DMS153 treated with DMSO at 0.1 percent for 48 hours (cell line): ENCODE measurements at regions not wholly inside any gene's neighbourhood (a gene's known extent, or its start where the extent isn't known, plus 50 kb on each side); places are given as distances from the start of the nearest gene placed in this dataset.

ENCODE experiments used
- DNase-seq: peaks from one replicate; lab custom pipeline; 2025; ENCODE audit not compliant: unreplicated experiment; lab: John Stamatoyannopoulos, UW

DNA sequence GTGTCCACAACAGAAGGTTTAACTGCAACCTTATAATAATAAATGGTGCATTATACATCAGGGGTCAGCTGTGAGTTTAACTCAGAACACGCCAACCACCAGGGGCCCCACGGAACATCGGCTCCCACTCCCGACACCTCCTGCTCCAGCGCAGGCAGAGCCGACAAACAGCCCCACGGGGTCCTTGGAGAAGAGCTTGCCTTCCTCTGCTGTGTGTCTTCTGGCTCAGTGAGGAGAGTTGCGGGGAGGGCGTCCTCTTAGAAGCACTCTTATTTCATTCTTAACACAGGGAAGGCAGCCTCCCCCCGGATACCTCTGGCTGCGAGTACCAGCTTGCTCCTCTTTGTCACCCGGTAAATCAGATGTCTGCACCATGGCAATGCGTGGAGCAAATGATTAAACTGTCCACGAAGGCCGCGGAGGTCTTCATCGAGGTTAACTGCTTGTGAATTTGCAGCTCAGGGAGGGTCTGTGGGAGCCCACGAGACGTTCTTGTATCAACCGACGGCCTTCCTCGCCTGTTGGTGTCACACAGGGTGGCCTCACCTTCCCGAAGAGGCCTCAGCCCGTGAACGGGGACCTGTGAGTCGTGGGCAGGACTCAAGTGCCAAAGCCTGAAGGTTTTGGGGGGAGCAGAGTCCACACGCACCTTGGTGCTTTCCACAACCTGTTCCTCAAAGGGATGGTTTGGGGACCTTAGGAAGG lies 464.0 kb downstream of the BRD1 start:
- DNase-seq = no peak

DNA sequence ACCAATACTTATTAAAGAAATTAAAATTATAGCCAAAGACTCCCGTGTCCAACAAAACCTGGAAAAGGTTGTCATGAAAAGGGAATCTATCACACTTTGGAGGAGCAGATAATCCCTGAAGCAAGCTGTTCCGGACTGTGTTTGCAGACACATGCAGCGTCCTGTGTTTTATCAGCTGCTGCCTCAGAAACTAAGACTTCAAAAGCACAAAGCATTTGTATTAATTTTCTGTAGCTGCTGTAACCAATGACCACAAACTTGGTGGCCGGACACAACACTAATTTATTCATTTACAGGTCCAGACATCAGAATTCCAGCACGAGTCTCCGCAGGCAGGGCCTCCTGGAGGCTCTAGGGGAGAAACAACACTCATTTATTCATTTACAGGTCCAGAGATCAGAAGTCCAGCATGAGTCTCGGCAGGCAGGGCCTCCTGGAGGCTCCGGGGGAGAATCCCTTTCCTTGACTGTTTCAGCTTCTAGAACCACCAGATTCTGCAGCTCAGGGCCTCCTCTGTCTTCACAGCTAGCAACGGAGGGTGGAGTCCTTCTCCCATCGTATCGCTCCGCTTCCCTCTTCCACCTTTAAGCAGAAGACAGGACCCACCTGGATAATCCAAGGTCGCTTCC lies 465.3 kb downstream of the BRD1 start:
- DNase-seq = no peak

DNA sequence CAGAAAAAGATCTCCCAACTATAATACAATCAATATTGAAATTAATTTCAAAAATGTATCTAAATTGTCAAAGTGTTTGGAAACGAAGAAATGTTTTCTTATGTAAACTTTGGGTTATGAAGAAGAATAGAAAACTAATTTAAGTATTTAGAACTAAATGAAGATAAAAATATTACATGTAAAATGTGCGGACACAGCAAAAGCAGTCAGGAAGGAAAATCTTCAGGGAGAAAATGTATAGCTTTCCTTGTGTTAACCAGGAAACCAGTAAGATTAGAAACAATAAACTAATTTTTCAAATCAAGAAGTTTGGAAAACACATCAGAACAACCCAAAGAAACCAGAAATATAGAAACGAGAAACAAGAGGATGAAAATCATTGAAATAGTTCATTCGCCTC lies 466.5 kb downstream of the BRD1 start:
- DNase-seq = no peak

DNA sequence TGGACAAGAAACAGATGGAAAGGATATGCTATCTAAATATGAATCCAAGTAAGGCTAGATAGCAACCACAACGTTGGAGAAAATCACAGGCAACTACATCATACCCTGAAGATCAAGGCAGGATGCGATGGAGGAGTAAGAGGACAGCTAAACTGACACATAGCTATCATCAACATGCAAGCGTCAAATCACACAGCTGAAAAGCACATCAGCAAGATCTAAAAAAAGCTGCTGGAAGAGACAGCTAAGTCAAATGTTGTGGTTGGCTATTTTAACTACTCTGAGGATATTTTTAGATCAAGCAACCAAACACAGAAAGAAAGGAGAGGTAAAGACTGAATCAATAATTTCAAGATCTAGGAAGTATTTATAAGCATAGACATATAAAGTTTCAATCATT lies 466.9 kb downstream of the BRD1 start:
- no peak for DNase-seq

DNA sequence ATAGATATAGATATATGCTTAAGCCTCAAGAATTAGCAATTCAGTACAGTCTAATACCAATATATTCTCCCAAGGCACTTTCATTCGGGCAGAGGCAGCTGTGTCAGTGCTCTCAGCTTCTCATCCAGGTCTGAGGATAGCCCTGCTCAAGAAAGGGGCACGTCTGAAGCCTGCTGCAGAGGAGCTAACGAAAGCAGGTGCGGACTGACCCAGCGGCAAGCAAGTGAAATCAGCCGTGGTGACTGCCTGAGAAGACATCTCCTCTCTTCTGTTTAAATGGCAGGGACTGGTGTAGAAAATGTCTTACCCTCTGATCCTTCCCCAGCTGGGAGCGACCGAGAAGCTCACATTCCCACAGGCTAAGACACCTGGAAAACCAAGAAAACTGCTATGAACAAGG lies 468.6 kb downstream of the BRD1 start:
- no peak for DNase-seq

DNA sequence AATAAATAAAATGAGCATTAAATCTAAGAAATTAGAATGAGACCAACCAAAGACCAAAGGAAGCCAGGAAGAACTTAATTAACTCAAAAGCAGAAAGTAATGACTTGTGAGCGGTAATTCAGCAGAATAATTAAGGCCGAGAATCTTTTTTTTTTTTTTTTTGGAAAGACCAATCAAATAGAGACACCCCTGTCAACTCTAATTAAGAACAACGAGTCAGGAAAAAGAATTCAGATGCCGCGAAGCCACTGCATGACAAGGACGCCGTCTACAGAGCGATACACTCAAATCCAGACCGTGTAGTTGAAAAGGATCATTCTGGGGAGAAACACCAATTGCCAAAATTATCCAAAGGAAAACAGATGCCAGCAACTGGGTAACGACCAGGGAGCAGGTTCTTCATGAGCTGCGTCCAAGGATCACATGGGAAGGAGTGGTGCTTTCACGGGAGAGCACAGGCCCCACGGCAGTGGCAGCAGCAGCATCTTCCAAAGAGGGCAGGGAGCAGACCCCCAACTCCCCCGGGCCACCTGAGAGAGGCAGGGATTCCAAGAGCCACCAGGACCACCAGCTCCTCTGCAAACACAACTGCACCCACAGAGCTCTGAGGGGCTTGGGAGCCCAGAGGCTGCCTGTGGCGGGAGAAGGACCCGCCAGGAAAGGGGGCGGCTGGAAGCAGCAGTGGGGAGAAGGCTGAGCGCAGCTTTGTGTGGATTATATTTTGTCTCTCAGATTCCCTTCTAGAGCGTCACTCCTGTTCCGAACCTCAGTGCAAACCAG lies 469.8 kb downstream of the BRD1 start:
- DNase-seq = no peak

DNA sequence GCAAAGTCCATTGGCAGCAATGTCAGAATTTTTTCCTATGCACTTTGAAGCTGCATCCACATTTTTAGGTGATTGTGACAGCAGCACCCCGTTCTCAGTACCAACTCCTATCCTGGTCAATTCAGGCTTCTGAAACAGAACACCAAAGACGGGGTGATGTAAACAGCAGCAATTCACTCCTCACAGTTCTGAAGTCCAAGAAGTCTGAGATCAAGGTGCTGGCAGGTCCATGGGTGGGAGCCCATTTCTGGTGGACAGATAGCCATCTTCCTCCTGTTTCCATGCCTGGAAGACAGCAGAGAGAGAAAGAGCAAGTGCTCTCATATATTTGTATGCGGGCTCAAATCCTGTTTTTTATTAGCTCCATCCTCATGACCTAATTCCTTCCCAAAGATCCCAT lies 471.2 kb downstream of the BRD1 start:
- no peak for DNase-seq

DNA sequence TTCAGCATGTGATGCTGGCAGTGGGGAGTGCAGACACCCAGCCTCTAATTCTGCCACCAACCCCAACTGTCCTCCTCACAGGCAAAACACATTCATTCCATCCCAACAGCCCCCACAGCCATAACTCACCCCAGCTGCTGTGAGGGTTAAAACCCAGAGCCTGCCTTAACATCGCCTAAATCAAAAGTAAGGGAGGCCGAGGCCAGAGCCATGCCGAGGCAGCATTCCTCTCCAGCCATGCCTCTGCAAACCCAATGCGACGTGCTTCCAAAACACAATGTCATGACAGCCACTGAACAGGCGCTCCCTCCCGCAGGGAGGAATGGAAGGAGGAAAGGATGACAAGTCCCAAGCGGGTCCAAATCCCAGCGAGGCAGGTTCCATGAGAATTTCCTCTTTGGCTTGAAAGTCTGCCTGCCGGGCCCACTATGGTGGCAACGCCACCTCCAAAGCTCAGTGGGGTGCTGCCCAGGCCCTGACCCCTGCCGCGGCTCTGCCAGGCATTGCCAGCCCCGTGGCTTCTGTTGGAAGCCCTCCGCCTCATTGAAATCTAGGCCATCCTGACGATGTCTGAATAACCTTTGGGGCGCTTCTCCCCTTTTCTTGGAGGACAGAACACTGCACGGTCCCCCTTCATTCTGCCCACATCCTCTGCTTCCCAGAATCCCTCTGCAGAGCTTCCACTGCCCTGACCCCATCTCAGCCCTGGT lies 472.3 kb downstream of the BRD1 start:
- no peak for DNase-seq

DNA sequence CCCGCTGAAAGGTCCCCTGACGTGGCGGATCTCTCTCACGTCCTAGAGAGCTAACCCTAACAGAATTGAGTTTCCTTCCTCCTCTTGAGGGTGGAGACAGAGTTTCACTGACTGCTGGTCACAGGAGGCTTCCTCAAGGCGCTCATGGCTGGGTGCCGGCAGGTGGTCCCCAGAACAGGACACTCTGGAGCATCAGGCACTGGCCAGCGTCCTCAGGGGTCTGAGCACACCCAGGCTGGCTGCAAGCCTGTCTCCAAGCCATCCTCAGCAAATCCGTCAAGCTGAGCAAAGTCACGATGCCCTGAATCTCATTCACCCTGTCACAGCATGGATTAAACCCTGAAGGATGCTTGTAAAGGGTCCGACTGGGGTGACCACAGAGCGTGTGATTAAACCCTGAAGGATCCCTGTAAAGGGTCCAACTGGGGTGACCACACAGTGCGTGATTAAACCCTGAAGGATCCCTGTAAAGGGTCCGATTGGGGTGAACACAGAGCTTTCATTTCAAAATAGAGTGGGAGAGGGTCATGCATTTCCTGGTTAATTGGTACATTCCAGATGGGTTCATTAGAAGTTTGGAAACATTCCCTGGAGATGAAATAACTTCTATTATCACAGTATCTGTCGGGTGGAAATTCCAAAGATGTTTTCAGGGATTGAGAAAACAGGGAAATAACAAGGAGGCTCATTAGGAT lies 473.0 kb downstream of the BRD1 start:
- DNase-seq = no peak

DNA sequence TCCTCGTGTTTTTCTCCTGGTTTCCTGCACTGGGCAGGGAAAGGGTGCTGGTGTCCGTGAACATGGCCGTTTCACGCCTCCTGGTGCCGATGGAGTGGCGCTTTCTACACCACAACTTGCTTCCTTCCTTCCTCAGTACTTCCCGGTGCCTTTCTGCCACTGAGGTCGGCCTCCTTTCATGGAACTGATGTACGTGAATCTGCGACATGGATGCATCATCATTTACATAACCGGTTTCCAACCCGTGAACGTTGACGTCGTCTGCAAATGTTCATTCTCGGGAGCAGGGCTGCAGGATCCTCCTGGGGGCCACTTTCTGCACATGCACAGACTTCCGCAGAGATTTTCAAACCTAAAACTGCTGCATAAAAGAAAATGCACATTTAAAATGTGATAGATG lies 474.4 kb downstream of the BRD1 start:
- no peak for DNase-seq

DNA sequence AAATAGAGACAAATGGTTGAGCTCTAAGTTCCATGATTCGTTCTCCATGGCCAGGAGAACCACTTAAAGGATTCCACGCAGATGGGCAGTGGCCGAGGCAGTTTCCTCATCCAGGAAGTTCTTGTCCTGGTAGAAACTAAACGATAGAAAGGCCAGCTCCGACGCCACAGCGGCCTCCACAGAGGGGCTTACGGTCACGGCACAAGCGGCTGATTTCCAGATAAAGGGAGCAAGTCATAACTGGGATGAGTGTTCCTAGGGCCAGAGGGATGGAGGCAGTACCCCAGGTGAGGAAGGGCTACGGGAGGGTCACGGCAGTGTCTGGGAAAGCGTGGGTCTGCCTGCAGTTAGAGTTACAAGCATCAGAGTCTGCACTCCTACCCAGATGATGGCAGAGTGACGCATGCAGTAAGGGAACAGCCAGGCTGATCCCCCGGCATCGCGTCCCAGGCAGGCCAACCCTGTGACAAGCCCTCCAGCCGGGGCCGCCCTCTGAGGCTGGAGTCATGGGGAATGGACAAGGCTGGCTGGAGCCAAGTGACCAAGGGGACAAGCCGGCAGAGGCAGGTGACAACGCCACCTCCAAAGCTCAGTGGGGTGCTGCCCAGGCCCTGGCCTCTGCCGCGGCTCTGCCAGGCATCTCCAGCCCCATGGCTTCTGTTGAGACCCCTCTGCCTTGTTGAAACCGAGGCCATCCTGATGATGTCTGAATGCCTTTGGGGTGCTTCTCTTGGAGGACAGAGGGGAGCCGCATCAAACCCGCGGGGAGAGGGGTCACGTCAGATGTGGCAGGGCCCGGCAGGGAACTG lies 475.1 kb downstream of the BRD1 start:
- DNase-seq = no peak

DNA sequence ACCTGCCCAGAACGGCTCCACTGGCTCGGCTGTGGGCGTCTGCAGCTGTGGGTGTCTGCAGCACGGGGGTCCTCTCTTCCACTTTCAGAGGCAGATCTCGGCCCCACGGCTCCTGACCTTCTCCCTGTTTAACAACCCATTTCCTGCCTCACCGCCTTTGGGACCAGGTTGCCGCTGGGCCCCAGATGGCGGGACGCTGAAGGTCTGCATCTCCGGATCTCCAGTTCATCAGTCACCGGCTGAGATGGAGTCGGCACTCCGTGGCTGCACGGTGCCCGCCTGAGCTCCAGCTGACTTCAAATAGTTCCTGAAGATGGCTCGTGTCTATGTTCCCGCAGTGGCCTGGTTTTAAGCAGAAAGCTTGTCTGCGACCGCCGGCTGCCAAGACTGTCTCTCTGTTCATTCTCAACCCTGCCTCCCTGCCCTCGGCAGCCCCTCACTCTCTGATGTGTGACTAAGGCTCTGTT lies 475.9 kb downstream of the BRD1 start:
- no peak for DNase-seq

DNA sequence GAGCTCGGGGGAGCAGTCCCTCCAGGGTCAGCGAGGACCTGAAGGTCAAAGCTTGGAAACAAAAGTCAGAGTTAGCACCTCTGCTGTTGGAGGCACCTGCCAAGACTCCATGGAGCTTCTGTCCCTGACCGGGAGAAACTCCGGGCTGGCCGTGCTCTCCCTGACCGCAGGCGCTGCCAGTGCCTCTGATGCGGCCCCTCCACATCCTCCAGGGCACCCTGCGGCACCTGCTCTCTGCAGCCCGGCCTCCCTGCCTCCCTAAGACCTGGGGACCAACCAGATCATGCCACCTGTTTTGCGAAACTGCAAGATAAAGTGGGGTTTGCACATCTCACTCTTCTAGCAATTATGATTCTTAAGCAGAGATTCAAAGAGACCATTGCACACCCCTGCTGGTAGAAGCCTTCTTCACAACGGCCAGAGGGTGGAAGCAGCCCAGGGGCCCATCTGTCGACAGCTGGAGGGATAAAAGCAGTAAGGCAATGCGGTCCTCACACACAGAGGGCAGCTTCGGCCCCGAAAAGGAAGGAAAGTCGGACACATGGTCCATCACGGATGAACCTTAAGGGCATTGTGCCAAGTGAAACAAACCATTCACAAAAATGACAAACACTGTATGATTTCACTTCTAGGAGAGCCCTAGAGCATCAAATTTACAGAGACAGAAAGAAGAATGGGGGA lies 477.1 kb downstream of the BRD1 start:
- no peak for DNase-seq

DNA sequence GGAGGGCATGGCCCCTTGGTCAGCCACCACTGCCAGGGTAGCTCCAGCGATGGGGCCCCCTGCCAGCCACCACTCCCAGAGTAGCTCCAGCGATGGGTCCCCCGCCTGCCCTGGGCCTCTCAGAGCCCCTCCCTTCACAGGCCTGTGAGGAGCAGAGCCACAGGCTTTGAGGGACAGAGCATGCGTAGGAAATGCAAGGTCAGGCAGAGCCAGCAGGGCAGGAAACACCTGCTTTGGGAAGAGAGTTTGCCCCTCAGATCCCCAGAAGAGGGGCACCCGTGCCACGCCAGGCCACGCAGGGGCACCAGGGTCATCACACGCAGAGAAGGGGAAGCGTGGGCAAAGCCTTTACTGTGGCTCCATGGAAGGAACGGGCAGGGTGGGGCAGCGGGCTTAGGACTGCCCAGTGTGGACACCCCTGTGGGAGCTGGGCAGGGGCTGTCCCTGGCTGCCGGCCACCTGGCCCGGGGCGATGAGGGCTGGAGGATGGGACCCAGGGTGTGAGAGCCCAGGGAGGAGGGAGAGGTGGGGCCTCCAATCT lies 477.8 kb downstream of the BRD1 start:
- no peak for DNase-seq

DNA sequence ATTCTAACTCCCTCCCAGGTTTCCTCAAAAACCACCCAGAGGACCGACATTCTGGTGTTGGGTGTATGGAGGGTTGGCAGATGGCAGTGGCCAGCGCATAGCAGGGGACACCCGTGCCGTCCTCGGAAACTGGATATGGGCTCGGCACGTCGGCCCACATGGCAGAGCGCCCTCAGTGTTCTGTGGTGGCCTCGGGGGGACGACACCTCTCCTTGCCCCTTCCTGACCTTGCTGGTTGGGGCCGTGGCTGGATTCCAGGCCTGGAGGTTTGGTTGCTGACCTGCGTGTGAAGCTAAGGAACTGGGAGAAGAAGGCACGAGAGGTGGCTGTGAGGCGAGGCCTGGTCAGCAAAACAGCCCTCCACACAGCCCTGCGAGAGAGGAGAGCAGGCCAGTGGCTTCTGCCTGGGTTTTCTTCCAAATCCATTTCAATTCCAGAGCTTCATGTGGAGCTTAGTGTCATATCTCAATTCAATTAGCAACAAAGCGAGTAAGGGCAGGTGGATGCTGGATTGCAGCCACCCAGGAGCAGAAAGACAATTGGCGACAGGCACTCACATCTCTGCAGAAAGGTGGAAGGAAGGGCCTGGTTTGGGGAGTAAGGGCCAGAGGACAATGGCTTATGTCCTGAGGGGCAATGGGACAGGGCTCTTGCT lies 478.4 kb downstream of the BRD1 start:
- no peak for DNase-seq

DNA sequence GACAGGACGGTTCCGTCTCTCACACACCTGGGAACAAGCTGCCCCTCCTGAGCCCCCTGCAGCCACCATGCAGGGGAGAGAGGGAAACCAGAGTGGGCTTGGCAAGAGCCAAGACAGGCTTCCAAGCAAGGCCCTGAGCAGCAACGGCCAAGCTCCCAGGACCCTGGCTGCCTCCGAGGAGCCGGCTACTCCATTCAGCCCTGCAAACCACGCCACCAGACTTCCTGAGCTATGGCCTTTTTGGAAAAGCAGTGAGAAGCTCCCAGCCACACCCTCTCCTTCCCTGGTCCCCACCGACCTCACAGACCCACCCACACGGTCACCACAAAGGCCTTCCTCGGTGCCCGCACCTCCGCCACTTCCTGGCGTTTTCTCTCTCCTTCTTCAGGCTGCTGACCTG lies 479.0 kb downstream of the BRD1 start:
- DNase-seq = no peak

DNA sequence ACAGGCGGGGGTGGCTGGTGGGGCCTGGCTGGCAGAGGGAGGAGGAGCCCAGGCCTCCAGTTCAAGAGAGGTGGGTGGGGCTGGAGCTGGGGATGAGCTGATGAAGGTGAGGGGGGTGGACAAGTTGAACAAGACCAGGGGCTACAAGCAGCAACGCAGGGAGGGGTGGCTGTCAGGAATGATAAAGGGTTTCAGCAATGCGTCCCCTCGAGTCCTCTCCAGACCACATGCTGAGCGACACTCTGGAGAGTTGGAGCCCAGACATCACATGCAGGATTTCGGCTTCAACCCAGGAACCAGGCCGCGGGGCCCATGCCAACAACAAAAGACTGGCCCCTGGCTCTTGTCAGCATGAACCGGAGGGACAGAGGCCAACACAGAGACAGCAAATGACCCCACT lies 480.3 kb downstream of the BRD1 start:
- no peak for DNase-seq

DNA sequence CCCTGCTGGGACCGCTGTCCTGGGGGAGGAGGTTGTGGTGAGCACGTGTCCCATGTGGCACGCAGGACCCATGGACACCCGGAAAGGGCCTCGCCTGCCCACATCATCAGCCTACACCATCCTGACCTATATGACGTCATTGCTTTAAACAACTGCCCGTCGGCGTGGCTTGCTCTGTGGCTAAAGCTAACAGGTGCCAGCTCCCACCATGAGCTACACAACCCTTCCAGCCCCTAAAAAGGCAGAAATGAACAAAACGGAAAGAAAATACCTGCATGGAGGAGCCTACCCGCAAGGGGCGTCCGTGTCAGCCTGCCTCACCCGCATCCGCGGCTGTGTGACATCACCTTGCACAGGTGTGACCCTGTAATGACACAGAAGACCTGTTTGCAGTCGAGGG lies 481.8 kb downstream of the BRD1 start:
- DNase-seq = no peak

DNA sequence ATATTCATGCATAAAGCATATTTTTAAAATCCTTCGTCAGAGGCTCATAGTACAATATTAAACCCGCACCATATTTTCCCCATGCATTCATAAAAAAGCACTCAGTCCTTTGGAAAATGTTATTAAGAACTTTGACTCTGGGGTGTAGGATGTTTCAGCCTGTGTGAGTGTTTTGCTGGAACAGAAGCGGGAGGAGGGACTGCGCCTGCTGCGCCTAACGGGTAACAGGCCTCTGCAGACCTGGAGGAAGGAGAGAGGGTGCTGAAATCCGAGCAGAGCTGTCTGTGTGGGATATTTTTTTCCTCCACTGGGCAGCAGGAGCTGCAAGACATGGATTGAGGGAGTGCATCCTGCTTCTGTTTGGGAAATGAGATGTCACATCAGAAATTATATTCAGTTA lies 483.0 kb downstream of the BRD1 start:
- no peak for DNase-seq
